HG03039 (cell line): ENCODE measurements at regions not wholly inside any gene's neighbourhood (a gene's known extent, or its start where the extent isn't known, plus 50 kb on each side); places are given as distances from the start of the nearest gene placed in this dataset.
"Not testable (repeated sequence)": the region's sequence is repeated elsewhere in the genome, so short reads cannot be mapped to it uniquely, and the experiment has no call there.

ENCODE experiments used
- ATAC-seq: cut with Tn5 transposase; IDR thresholded peaks from one replicate; pipeline ENCODE4 v1.9.1; 2021; ENCODE audit warnings: mild to moderate bottlenecking, moderate library complexity; ENCODE audit not compliant: unreplicated experiment

GRCh38 chr4:116702949-116703348 lies 382.4 kb downstream of the TRAM1L1 start:
- ATAC-seq = no peak

- ATAC-seq = no peak
These were observed 396.8 kb downstream of the TRAM1L1 start for GRCh38 chr4:116688536-116688935.

GRCh38 chr4:116668190-116668589 lies 417.2 kb downstream of the TRAM1L1 start:
- no peak for ATAC-seq

GRCh38 chr4:116665716-116666115 lies 419.7 kb downstream of the TRAM1L1 start:
- no peak for ATAC-seq

- no peak for ATAC-seq
These were observed 421.2 kb downstream of the TRAM1L1 start for GRCh38 chr4:116664198-116664597.

GRCh38 chr4:116639070-116639577 lies 446.3 kb downstream of the TRAM1L1 start:
- ATAC-seq = no peak

- ATAC-seq = no peak
These were observed 446.8 kb downstream of the TRAM1L1 start for GRCh38 chr4:116638592-116638991.

- peak; percentile 97 for ATAC-seq
These were observed 448.5 kb downstream of the TRAM1L1 start for GRCh38 chr4:116636917-116637316.

GRCh38 chr4:116632269-116632668 lies 453.1 kb downstream of the TRAM1L1 start:
- ATAC-seq = no peak

- no peak for ATAC-seq
These were observed 456.8 kb downstream of the TRAM1L1 start for GRCh38 chr4:116628598-116628997.

- no peak for ATAC-seq
These were observed 457.8 kb downstream of the TRAM1L1 start for GRCh38 chr4:116627545-116627944.

GRCh38 chr4:116619508-116619907 lies 465.9 kb downstream of the TRAM1L1 start:
- not testable (repeated sequence) for ATAC-seq

GRCh38 chr4:116618638-116619037 lies 466.7 kb downstream of the TRAM1L1 start:
- no peak for ATAC-seq

GRCh38 chr4:116603096-116603495 lies 482.3 kb downstream of the TRAM1L1 start:
- ATAC-seq = no peak

GRCh38 chr4:116599859-116600258 lies 485.5 kb downstream of the TRAM1L1 start:
- peak; percentile 48 for ATAC-seq

GRCh38 chr4:116598980-116599789 lies 486.2 kb downstream of the TRAM1L1 start:
- no peak for ATAC-seq

- no peak for ATAC-seq
These were observed 487.0 kb downstream of the TRAM1L1 start for GRCh38 chr4:116598155-116598979.

- no peak for ATAC-seq
These were observed 494.7 kb downstream of the TRAM1L1 start for GRCh38 chr4:116590648-116591047.

- ATAC-seq = no peak
These were observed 496.6 kb downstream of the TRAM1L1 start for GRCh38 chr4:116588783-116589182.

- ATAC-seq = no peak
These were observed 500.1 kb downstream of the TRAM1L1 start for GRCh38 chr4:116585246-116585645.

GRCh38 chr4:116577321-116577720 lies 508.1 kb downstream of the TRAM1L1 start:
- no peak for ATAC-seq

- no peak for ATAC-seq
These were observed 511.8 kb downstream of the TRAM1L1 start for GRCh38 chr4:116573540-116573939.
